ENCODE measurements at regions not wholly inside any gene's neighbourhood (a gene's known extent, or its start where the extent isn't known, plus 50 kb on each side); places are given as distances from the start of the nearest gene placed in this dataset.

- TF ChIP-seq POLR2A (IDR thresholded peaks at IDR 0.05; ENCODE audit: low read depth, low read length) (no peak), CTCF (IDR thresholded peaks at IDR 0.05; ENCODE audit: extremely low read depth in 1 of 2, insufficient read depth in 1 of 2, low read depth in 1 of 2, low read length in 2 of 2) (no peak), GATA2 (IDR thresholded peaks at IDR 0.05; ENCODE audit: insufficient read depth, insufficient read length, low read depth, low read length) (no peak), MYC (IDR thresholded peaks at IDR 0.05; ENCODE audit: low read depth, low read length) (no peak), EZH2 (IDR thresholded peaks at IDR 0.05; ENCODE audit: borderline replicate concordance, low read depth, low read length, severe bottlenecking) (no peak), POLR2AphosphoS5 (IDR thresholded peaks at IDR 0.05; ENCODE audit: insufficient read depth, low read depth, low read length) (no peak), JUN (IDR thresholded peaks at IDR 0.05; ENCODE audit: borderline replicate concordance, insufficient read depth, insufficient read length, low read depth) (no peak)
Observed at GRCh38 chr7:63040966-63041610, 957.6 kb upstream of the ZNF722 start.

All from endothelial cell of umbilical vein (primary cell).